ENCODE measurements at regions not wholly inside any gene's neighbourhood (a gene's known extent, or its start where the extent isn't known, plus 50 kb on each side); places are given as distances from the start of the nearest gene placed in this dataset.

DNA sequence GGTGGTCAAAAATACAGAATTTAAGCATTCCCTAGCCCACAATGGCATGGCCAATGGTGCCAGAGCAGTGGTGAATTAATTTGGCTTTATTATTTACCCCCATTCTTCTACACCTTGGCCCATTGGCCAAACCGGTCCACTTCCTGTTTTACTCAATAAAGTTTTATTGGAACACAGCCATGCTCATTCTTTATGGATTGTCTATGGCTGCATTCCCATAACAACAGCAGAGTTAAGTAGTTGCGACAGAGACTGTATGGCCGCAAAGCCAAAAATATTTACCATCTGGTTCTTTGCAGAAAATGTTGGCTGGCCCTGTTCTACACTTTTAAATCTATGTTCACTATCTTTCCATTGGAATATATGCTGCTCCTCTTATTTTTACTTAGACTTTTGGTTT lies 130.3 kb upstream of the CCDC68 start:
- peaks cover 20% of the 10 kb centered on the region for H3K27me3 ChIP-seq (ENCODE audit: insufficient read depth, low read length)
- TF ChIP-seq EZH2 (IDR thresholded peaks at IDR 0.05) (no peak), CEBPB (IDR thresholded peaks at IDR 0.05; ENCODE audit: low read depth) (no peak), RAD21 (IDR thresholded peaks at IDR 0.05; ENCODE audit: low read depth) (no peak), EGR1 (IDR thresholded peaks at IDR 0.05; ENCODE audit: low read depth) (no peak), POLR2A (IDR thresholded peaks at IDR 0.05; ENCODE audit: borderline replicate concordance, extremely low read depth, insufficient read depth, insufficient read length) (no peak), ZNF274 (IDR thresholded peaks at IDR 0.05; ENCODE audit: low read depth, low read length) (no peak), SIN3A (IDR thresholded peaks at IDR 0.05; ENCODE audit: low read depth) (no peak), ZFX (IDR thresholded peaks at IDR 0.05) (no peak), YY1 (IDR thresholded peaks at IDR 0.05; ENCODE audit: extremely low read depth, insufficient replicate concordance, low read depth, low read length) (no peak), SRF (IDR thresholded peaks at IDR 0.05; ENCODE audit: low read depth) (no peak), TCF7L2 (IDR thresholded peaks at IDR 0.05; ENCODE audit: borderline replicate concordance, extremely low read depth, insufficient read depth, insufficient read length) (no peak), EZH2phosphoT487 (IDR thresholded peaks at IDR 0.05; ENCODE audit: borderline replicate concordance) (no peak), JUND (IDR thresholded peaks at IDR 0.05) (no peak)
- TF ChIP-seq, protein P1, sequence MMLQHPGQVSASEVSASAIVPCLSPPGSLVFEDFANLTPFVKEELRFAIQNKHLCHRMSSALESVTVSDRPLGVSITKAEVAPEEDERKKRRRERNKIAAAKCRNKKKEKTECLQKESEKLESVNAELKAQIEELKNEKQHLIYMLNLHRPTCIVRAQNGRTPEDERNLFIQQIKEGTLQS (IDR thresholded peaks at IDR 0.05), result no peak
- TF ChIP-seq, protein P2, sequence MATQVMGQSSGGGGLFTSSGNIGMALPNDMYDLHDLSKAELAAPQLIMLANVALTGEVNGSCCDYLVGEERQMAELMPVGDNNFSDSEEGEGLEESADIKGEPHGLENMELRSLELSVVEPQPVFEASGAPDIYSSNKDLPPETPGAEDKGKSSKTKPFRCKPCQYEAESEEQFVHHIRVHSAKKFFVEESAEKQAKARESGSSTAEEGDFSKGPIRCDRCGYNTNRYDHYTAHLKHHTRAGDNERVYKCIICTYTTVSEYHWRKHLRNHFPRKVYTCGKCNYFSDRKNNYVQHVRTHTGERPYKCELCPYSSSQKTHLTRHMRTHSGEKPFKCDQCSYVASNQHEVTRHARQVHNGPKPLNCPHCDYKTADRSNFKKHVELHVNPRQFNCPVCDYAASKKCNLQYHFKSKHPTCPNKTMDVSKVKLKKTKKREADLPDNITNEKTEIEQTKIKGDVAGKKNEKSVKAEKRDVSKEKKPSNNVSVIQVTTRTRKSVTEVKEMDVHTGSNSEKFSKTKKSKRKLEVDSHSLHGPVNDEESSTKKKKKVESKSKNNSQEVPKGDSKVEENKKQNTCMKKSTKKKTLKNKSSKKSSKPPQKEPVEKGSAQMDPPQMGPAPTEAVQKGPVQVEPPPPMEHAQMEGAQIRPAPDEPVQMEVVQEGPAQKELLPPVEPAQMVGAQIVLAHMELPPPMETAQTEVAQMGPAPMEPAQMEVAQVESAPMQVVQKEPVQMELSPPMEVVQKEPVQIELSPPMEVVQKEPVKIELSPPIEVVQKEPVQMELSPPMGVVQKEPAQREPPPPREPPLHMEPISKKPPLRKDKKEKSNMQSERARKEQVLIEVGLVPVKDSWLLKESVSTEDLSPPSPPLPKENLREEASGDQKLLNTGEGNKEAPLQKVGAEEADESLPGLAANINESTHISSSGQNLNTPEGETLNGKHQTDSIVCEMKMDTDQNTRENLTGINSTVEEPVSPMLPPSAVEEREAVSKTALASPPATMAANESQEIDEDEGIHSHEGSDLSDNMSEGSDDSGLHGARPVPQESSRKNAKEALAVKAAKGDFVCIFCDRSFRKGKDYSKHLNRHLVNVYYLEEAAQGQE (IDR thresholded peaks at IDR 0.05; ENCODE audit: low read depth), result no peak
- no peak overlapping the region for H3K4me2 ChIP-seq (ENCODE audit: low read length)
- no peaks in the 10 kb centered on the region for H3K9me2 ChIP-seq (ENCODE audit: insufficient read depth)
- no peaks in the 10 kb centered on the region for H3K36me3 ChIP-seq (ENCODE audit: control insufficient read depth in 1 of 2, insufficient read depth in 2 of 2, low read length in 2 of 2)
- H3K9ac ChIP-seq (ENCODE audit: low read length), result no peak overlapping the region
- no peak for DNase-seq (ENCODE audit: low read depth, low spot score)
- ChIA-PET CTCF (no interaction called here), RAD21 (ENCODE audit: low non-redundant PET in 1 of 2, low total read pairs in 2 of 2, uncharacterized antibody in 2 of 2, unreplicated experiment in 2 of 2) (no interaction called here), POLR2A (no interaction called here)
- H4K20me1 ChIP-seq (ENCODE audit: insufficient read depth), result no peaks in the 10 kb centered on the region
- ATAC-seq, result no peak
- H3K27ac ChIP-seq (ENCODE audit: low read depth, low read length), result no peak overlapping the region
- no peaks in the 10 kb centered on the region for H3K9me3 ChIP-seq (ENCODE audit: control insufficient read depth in 1 of 2, insufficient read depth in 1 of 2, low read depth in 1 of 2, low read length in 2 of 2)
- no TSS peak for BruUV-seq (replicated peaks)
- no peaks in the 10 kb centered on the region; a peak in 1 of 4 replicates for H3K4me1 ChIP-seq (ENCODE audit: control insufficient read depth in 1 of 2, insufficient read depth in 2 of 2, low read length in 2 of 2)
- intact Hi-C loops (cut with micrococcal nuclease), result no loop called here
- no peak overlapping the region for H3K4me3 ChIP-seq (replicated peaks in 1 of 2; ENCODE audit: low read depth in 1 of 2, low read length in 2 of 2)
- no peak overlapping the region for H2AFZ ChIP-seq (ENCODE audit: low read depth, low read length, poor library complexity, severe bottlenecking)
- no peaks in the 10 kb centered on the region for H3K79me2 ChIP-seq (ENCODE audit: insufficient read depth, low read length)

All from HCT116 (cell line).